ENCODE measurements at regions not wholly inside any gene's neighbourhood (a gene's known extent, or its start where the extent isn't known, plus 50 kb on each side); places are given as distances from the start of the nearest gene placed in this dataset.
"Not testable (repeated sequence)": the region's sequence is repeated elsewhere in the genome, so short reads cannot be mapped to it uniquely, and the experiment has no call there.

GRCh38 chr3:106848099-106848498, 529.1 kb upstream of the CCDC54 start:
- no peak for DNase-seq (ENCODE audit: low read depth, low spot score)

GRCh38 chr3:106850437-106850836, 526.8 kb upstream of the CCDC54 start:
- no peak overlapping the region for H3K4me3 ChIP-seq (ENCODE audit: low read length)
- DNase-seq (ENCODE audit: low read depth, low spot score), result no peak

More at GRCh38 chr3:106848099-106848498, 529.1 kb upstream of the CCDC54 start:
- no peak overlapping the region for H3K4me3 ChIP-seq (ENCODE audit: low read length)

GRCh38 chr3:106858321-106858720, 518.9 kb upstream of the CCDC54 start:
- not testable (repeated sequence) for DNase-seq (ENCODE audit: low read depth, low spot score); H3K4me3 ChIP-seq (ENCODE audit: low read length)

GRCh38 chr3:106860182-106860581, 517.1 kb upstream of the CCDC54 start:
- no peak for DNase-seq (ENCODE audit: low read depth, low spot score)
- no peak overlapping the region for H3K4me3 ChIP-seq (ENCODE audit: low read length)

- no peak overlapping the region for H3K4me3 ChIP-seq (ENCODE audit: low read length)
Measured at GRCh38 chr3:106862067-106862466, 515.2 kb upstream of the CCDC54 start.

GRCh38 chr3:106877627-106878026, 499.6 kb upstream of the CCDC54 start:
- DNase-seq (ENCODE audit: low read depth, low spot score), result peak; percentile 79
- no peak overlapping the region for H3K4me3 ChIP-seq (ENCODE audit: low read length)

More at GRCh38 chr3:106862067-106862466, 515.2 kb upstream of the CCDC54 start:
- no peak for DNase-seq (ENCODE audit: low read depth, low spot score)

GRCh38 chr3:106880206-106880605, 497.0 kb upstream of the CCDC54 start:
- no peak overlapping the region for H3K4me3 ChIP-seq (ENCODE audit: low read length)
- no peak for DNase-seq (ENCODE audit: low read depth, low spot score)

- no peak overlapping the region for H3K4me3 ChIP-seq (ENCODE audit: low read length)
- peak; percentile 95 for DNase-seq (ENCODE audit: low read depth, low spot score)
Measured at GRCh38 chr3:106881186-106881585, 496.1 kb upstream of the CCDC54 start.

- no peak overlapping the region for H3K4me3 ChIP-seq (ENCODE audit: low read length)
- DNase-seq (ENCODE audit: low read depth, low spot score), result no peak
Measured at GRCh38 chr3:106882297-106882696, 494.9 kb upstream of the CCDC54 start.

- no peak overlapping the region for H3K4me3 ChIP-seq (ENCODE audit: low read length)
- no peak for DNase-seq (ENCODE audit: low read depth, low spot score)
Measured at GRCh38 chr3:106906074-106906473, 471.2 kb upstream of the CCDC54 start.

- DNase-seq (ENCODE audit: low read depth, low spot score), result no peak
- H3K4me3 ChIP-seq (ENCODE audit: low read length), result no peak overlapping the region
Measured at GRCh38 chr3:106908181-106908938, 468.9 kb upstream of the CCDC54 start.

- no peak overlapping the region for H3K4me3 ChIP-seq (ENCODE audit: low read length)
- no peak for DNase-seq (ENCODE audit: low read depth, low spot score)
Measured at GRCh38 chr3:106913111-106913698, 464.0 kb upstream of the CCDC54 start.

- H3K4me3 ChIP-seq (ENCODE audit: low read length), result no peak overlapping the region
- no peak for DNase-seq (ENCODE audit: low read depth, low spot score)
Measured at GRCh38 chr3:106913966-106914365, 463.3 kb upstream of the CCDC54 start.

- no peak for DNase-seq (ENCODE audit: low read depth, low spot score)
- no peak overlapping the region for H3K4me3 ChIP-seq (ENCODE audit: low read length)
Measured at GRCh38 chr3:106920609-106921008, 456.6 kb upstream of the CCDC54 start.

- no peak for DNase-seq (ENCODE audit: low read depth, low spot score)
- H3K4me3 ChIP-seq (ENCODE audit: low read length), result no peak overlapping the region
Measured at GRCh38 chr3:106929081-106929480, 448.2 kb upstream of the CCDC54 start.

- no peak for DNase-seq (ENCODE audit: low read depth, low spot score)
- H3K4me3 ChIP-seq (ENCODE audit: low read length), result no peak overlapping the region
Measured at GRCh38 chr3:106930086-106930485, 447.2 kb upstream of the CCDC54 start.

GRCh38 chr3:106931904-106932303, 445.3 kb upstream of the CCDC54 start:
- DNase-seq (ENCODE audit: low read depth, low spot score), result no peak
- no peak overlapping the region for H3K4me3 ChIP-seq (ENCODE audit: low read length)

GRCh38 chr3:106936337-106936736, 440.9 kb upstream of the CCDC54 start:
- no peak overlapping the region; the same call in 1 of the 2 replicates for H3K4me3 ChIP-seq (ENCODE audit: low read length)
- DNase-seq (ENCODE audit: low read depth, low spot score), result peak; percentile 81

GRCh38 chr3:106942051-106942450, 435.2 kb upstream of the CCDC54 start:
- DNase-seq (ENCODE audit: low read depth, low spot score), result no peak
- H3K4me3 ChIP-seq (ENCODE audit: low read length), result no peak overlapping the region

GRCh38 chr3:106943071-106943470, 434.2 kb upstream of the CCDC54 start:
- DNase-seq (ENCODE audit: low read depth, low spot score), result no peak
- H3K4me3 ChIP-seq (ENCODE audit: low read length), result no peak overlapping the region

- no peak for DNase-seq (ENCODE audit: low read depth, low spot score)
- H3K4me3 ChIP-seq (ENCODE audit: low read length), result no peak overlapping the region
Measured at GRCh38 chr3:106945435-106945834, 431.8 kb upstream of the CCDC54 start.
